Panc1 (cell line): ENCODE measurements at regions not wholly inside any gene's neighbourhood (a gene's known extent, or its start where the extent isn't known, plus 50 kb on each side); places are given as distances from the start of the nearest gene placed in this dataset.

ENCODE experiments used
- CTCF ChIP-seq: fragments of 450-650 bp; IDR thresholded peaks from 2 replicates; pipeline ENCODE4 v1.5.1; 2017; ENCODE audit warnings: mild to moderate bottlenecking
- POLR2AphosphoS5 ChIP-seq: IDR thresholded peaks from 2 replicates; pipeline ENCODE4 v1.6.1; 2012; ENCODE audit warnings: mild to moderate bottlenecking, low read depth, low read length, moderate library complexity
- REST ChIP-seq, 2 experiments: IDR thresholded peaks; 2 replicates each; pipeline ENCODE4 v1.6.1; 2011 to 2012; ENCODE audit warnings: low read depth in 2 of 2, control low read depth in 1 of 2, low read length in 1 of 2, mild to moderate bottlenecking in 1 of 2, moderate library complexity in 1 of 2; ENCODE audit not compliant: insufficient read depth in 1 of 2
- SIN3A ChIP-seq: IDR thresholded peaks from 2 replicates; pipeline ENCODE4 v1.6.1; 2012; ENCODE audit warnings: low read depth, mild to moderate bottlenecking, low read length, moderate library complexity, borderline replicate concordance; ENCODE audit not compliant: insufficient read depth

- TF ChIP-seq CTCF, result no peak
- no peak for TF ChIP-seq SIN3A
- TF ChIP-seq POLR2AphosphoS5, result no peak
- no peak for TF ChIP-seq REST (IDR thresholded peaks at IDR 0.05; ENCODE audit: insufficient read depth in 1 of 2, low read depth in 2 of 2, low read length in 1 of 2)
These were observed 321.9 kb downstream of the GADD45G start for GRCh38 chr9:89926691-89927220.
